ENCODE measurements at regions not wholly inside any gene's neighbourhood (a gene's known extent, or its start where the extent isn't known, plus 50 kb on each side); places are given as distances from the start of the nearest gene placed in this dataset.

GRCh38 chr11:28757725-28758515 is 649.7 kb downstream of the METTL15 start:
- peak; percentile 80 for DNase-seq (ENCODE audit: low read depth, low spot score)

DNA sequence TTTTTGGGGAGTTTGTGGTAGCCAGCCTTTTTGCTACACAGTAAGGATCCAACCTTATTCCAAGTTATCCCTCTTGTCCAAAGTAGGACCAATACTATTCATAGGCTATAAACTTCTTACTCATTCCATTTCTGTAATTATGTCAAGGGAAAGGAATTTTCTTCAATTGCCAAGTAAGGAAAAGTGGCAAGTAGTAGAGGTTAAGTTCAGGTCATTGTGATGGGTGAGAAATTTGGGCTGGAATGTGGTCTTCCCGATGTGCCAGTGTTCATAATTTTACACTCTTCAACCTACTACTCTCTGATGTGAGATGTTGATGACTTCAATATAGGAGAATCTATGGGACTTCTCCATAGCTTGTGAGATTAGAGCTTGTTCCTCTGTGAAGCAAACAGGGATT is 648.8 kb downstream of the METTL15 start:
- DNase-seq (ENCODE audit: low read depth, low spot score) = peak; percentile 86

GRCh38 chr11:28743061-28743550 is 634.9 kb downstream of the METTL15 start:
- no peak for DNase-seq (ENCODE audit: low read depth, low spot score)

DNA sequence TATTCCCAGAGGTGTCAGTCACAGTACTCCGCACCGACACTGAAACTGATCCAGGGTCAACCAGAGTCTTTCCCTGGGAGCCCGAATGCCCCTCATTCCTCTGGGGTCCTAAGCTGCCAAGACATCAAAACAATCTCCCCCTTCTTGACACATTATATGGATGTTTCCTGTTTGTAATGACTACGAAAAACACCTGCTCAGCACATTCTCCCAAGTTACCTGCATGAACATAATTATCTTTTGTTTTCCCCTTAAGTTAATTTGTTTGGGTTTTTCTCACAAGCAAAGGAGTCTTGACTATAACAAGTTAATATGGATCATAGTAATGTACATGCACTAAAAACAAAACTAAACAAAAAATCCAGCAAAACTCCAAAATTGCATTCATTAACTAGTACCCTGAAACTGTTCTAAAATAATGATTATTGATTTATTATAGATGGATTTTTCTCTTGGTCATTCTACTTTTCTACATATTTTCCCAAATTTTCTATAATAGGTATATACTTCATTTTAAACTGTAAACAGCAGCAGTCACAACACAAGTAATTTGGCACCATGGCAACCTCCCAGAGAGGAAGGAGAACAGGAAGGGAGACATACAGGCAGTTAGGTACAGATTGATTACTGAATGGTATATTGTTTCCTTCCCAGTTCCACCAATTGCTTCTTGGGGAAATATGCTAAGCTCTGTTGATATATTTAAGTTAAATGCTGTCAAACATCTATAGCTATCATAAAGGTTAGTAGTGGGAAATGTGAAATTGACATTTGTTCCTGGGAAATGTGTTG is 631.5 kb downstream of the METTL15 start:
- DNase-seq (ENCODE audit: low read depth, low spot score) = no peak

GRCh38 chr11:28738549-28738948 is 630.4 kb downstream of the METTL15 start:
- peak; percentile 64 for DNase-seq (ENCODE audit: low read depth, low spot score)

- DNase-seq (ENCODE audit: low read depth, low spot score) = no peak
These were observed 628.1 kb downstream of the METTL15 start for GRCh38 chr11:28736256-28736655.

GRCh38 chr11:28735511-28735910 is 627.3 kb downstream of the METTL15 start:
- DNase-seq (ENCODE audit: low read depth, low spot score) = no peak

DNA sequence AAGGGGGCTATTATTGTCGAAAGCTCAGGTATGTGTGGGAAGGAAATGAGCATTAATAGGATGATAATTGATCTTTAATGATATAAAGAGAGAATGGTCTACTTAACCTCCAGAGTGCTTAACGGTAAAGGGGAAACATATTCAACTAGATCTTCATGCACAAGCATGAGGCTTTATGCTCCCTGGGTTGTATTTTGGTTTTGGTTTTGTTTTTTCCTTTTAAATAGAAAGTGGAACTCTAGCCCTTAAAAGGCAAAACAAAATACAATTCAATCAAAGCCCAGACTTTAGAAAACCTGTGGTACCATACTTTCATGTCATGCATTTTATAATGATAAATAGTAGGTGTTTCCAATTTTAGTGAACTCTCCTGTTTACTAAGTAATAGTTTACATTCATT is 622.7 kb downstream of the METTL15 start:
- no peak for DNase-seq (ENCODE audit: low read depth, low spot score)

- no peak for DNase-seq (ENCODE audit: low read depth, low spot score)
These were observed 622.1 kb downstream of the METTL15 start for GRCh38 chr11:28730336-28730735.

GRCh38 chr11:28729339-28729738 is 621.2 kb downstream of the METTL15 start:
- no peak for DNase-seq (ENCODE audit: low read depth, low spot score)

- no peak for DNase-seq (ENCODE audit: low read depth, low spot score)
These were observed 620.5 kb downstream of the METTL15 start for GRCh38 chr11:28728666-28729065.

- peak; percentile 14 for DNase-seq (ENCODE audit: low read depth, low spot score)
These were observed 619.1 kb downstream of the METTL15 start for GRCh38 chr11:28727254-28727653.

DNA sequence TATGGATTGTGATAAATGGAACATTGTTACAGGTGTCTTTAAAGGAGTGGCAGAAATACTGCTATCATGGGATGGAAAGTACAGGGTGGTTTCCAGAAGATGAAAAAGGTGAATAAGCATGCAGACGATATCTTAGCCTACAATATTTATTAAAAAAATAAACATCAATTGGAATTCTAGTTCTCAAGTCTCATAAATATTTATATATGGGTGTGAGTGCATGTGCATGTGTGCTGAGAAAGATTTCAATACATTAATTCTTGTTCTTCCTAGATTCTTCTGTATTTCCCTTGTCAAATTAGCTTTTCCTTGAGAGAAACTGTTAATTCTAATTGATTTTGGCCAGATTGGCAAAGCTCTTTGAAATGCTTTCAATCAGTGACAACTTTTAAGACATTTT is 618.2 kb downstream of the METTL15 start:
- DNase-seq (ENCODE audit: low read depth, low spot score) = no peak

DNA sequence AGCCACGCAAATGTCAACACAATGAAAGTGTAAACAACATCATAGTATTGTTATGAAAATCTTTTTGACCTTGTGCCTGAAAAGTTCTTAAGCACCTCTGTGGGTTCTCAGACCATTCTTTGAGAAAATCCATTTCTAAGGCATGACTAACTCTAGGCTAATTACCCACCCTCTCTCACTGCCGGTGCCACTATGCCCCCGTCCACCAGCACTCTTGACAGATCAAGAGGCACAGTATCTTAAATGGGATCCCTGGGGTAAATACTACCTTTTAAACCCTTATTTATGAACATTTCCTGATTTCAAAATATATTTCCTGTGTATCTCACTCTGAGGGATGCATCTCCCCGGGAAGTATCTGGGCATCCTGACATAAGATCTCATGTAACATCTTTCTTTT is 607.5 kb downstream of the METTL15 start:
- DNase-seq (ENCODE audit: low read depth, low spot score) = peak; percentile 61

GRCh38 chr11:28713850-28714249 is 605.7 kb downstream of the METTL15 start:
- DNase-seq (ENCODE audit: low read depth, low spot score) = no peak

DNA sequence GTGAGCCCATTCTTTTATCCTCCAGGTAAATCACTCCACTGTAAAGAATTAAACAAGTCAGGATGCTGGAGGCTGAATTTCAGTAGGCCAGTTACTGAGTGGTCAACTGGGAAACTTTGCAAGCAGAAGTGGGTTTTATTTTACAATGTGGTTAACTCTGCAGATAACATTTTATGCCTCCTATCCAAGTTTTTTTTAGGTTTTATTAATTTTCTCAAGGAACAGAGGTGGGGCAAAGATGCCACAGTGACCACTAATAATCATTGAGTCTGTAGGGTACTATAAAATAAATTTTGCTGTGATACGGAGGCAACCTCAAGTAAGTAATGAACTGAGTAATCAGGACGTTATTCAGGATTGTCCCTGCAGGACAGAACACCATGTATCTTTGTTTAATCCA is 599.9 kb downstream of the METTL15 start:
- no peak for DNase-seq (ENCODE audit: low read depth, low spot score)

GRCh38 chr11:28704801-28705200 is 596.6 kb downstream of the METTL15 start:
- no peak for DNase-seq (ENCODE audit: low read depth, low spot score)

- no peak for DNase-seq (ENCODE audit: low read depth, low spot score)
These were observed 595.2 kb downstream of the METTL15 start for GRCh38 chr11:28703371-28703770.

DNA sequence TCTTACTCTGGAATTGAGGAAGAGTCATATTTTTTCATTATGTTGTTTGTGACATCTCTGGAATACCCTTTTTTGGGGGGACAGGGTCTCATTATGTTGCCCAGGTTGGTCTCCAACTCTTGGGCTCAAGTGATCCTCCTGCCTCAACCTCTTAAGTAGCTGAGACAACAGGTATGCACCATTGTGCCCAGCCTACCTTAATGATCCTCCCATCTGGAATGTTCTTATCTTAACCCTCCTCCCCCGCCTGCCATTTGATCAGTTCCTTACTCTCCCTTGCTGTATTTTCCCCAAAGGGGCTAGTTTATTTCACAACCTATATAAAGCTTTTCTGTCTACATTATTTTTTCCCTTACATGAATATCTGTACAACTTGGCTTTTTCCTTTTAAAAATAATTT is 594.7 kb downstream of the METTL15 start:
- DNase-seq (ENCODE audit: low read depth, low spot score) = no peak

- no peak for DNase-seq (ENCODE audit: low read depth, low spot score)
These were observed 594.2 kb downstream of the METTL15 start for GRCh38 chr11:28702450-28702790.

GRCh38 chr11:28701760-28702449 is 593.7 kb downstream of the METTL15 start:
- DNase-seq (ENCODE audit: low read depth, low spot score) = peak; percentile 65

GRCh38 chr11:28699701-28700100 is 591.5 kb downstream of the METTL15 start:
- DNase-seq (ENCODE audit: low read depth, low spot score) = no peak
